K562 (cell line): ENCODE measurements at regions not wholly inside any gene's neighbourhood (a gene's known extent, or its start where the extent isn't known, plus 50 kb on each side); places are given as distances from the start of the nearest gene placed in this dataset.

Experiments
- ATAC-seq: fragments of 200-7000 bp; cut with Tn5 transposase; 3 replicates; pipeline ENCODE4 v1.9.1; 2020; ENCODE audit warnings: moderate library complexity
- BruUV-seq: library from RNA; stranded (reverse); fragments of 400-500 nt; replicated peaks from 2 replicates; lab custom pipeline; 2021; lab: Mats Ljungman, UMichigan
- CTCF ChIA-PET: fragments of 300-600 bp; formaldehyde crosslinking; extraction: SDS; loops from one replicate; lab custom pipeline; 2021; ENCODE audit warnings: low intra/inter-chr PET ratio; lab: Yijun Ruan, JAX
- POLR2A ChIA-PET: fragments of 300-600, 350-650 bp; sonication (Branson Sonifier 250); formaldehyde crosslinking; extraction: SDS; loops from one replicate; lab custom pipeline; 2021; ENCODE audit warnings: antibody characterized with exemption, inconsistent platforms; lab: Yijun Ruan, JAX
- DNase-seq, 4 experiments: peaks; one replicate each; pipeline versions ENCODE4 v3.0.0 to v3.0.0-alpha.2; 2011 to 2018; ENCODE audit warnings: low spot score in 3 of 4, mixed read lengths in 3 of 4; ENCODE audit errors: extremely low read depth in 1 of 4
- FAIRE-seq: peaks from 2 replicates; lab custom pipeline; 2011; peaks lifted over from hg19 to GRCh38; lab: Jason Lieb, UNC
- H2AFZ ChIP-seq: 2 replicates; pipeline ENCODE4 v1.6.0; 2011; ENCODE audit warnings: low read depth, low read length, control low read depth, inconsistent platforms
- H3K27ac ChIP-seq: fragments of 200-600 bp; 3 replicates; pipeline ENCODE4 v1.8.0; 2011; ENCODE audit warnings: low read depth, mild to moderate bottlenecking, control low read depth, inconsistent platforms, low read length, moderate library complexity, mixed read lengths; ENCODE audit errors: extremely low read depth
- H3K27me3 ChIP-seq, 2 experiments: fragments of 300-600 bp in 1 of 2; 2 replicates in 1 of 2; 3 replicates in 1 of 2; pipeline versions ENCODE4 v1.6.0 to v1.8.0; 2011; ENCODE audit warnings: inconsistent platforms in 2 of 2, low read length in 2 of 2, mild to moderate bottlenecking in 1 of 2, mixed read lengths in 1 of 2, moderate library complexity in 1 of 2; ENCODE audit not compliant: control insufficient read depth in 2 of 2, insufficient read depth in 2 of 2
- H3K36me3 ChIP-seq: fragments of 300-600 bp; 3 replicates; pipeline ENCODE4 v1.8.0; 2011; ENCODE audit warnings: mild to moderate bottlenecking, low read length, inconsistent platforms; ENCODE audit not compliant: control insufficient read depth, insufficient read depth
- H3K4me1 ChIP-seq, 2 experiments: fragments of 200-600 bp in 1 of 2; replicated peaks in 1 of 2; 2 replicates in 1 of 2; 3 replicates in 1 of 2; pipeline versions ENCODE4 v1.5.1 to v1.8.0; 2011; ENCODE audit warnings: inconsistent platforms in 2 of 2, low read length in 2 of 2, mild to moderate bottlenecking in 1 of 2, mixed read lengths in 1 of 2, moderate library complexity in 1 of 2; ENCODE audit not compliant: control insufficient read depth in 2 of 2, insufficient read depth in 2 of 2
- H3K4me2 ChIP-seq: 2 replicates; pipeline ENCODE4 v1.6.1; 2011; ENCODE audit warnings: low read length, control low read depth, inconsistent platforms, mixed read lengths; ENCODE audit not compliant: insufficient read depth
- H3K4me3 ChIP-seq: fragments of 200-600 bp; sonication (generic), shearing (Covaris generic); 2 replicates; pipeline ENCODE4 v1.5.1; 2016; ENCODE audit warnings: control low read depth, inconsistent platforms
- H3K79me2 ChIP-seq: fragments of 200-600 bp; 3 replicates; pipeline ENCODE4 v1.8.0; 2011; ENCODE audit warnings: low read length, inconsistent platforms; ENCODE audit not compliant: control insufficient read depth, insufficient read depth
- H3K9ac ChIP-seq, 2 experiments: 2 replicates each; pipeline versions ENCODE4 v1.6.0 to v1.6.1; 2011; ENCODE audit warnings: low read depth in 2 of 2, low read length in 2 of 2, control low read depth in 1 of 2, inconsistent platforms in 1 of 2, mild to moderate bottlenecking in 1 of 2, mixed read lengths in 1 of 2; ENCODE audit not compliant: insufficient read depth in 1 of 2
- H3K9me1 ChIP-seq: one replicate; pipeline ENCODE4 v1.6.0; 2011; ENCODE audit warnings: inconsistent platforms, mild to moderate bottlenecking, low read length, moderate library complexity; ENCODE audit not compliant: control insufficient read depth, insufficient read depth
- H3K9me3 ChIP-seq: replicated peaks from 2 replicates; pipeline ENCODE4 v1.5.1; 2011; ENCODE audit warnings: low read depth, low read length, inconsistent platforms; ENCODE audit not compliant: control insufficient read depth, insufficient read depth
- H4K20me1 ChIP-seq: replicated peaks from 2 replicates; pipeline ENCODE4 v1.6.1; 2011; ENCODE audit warnings: low read length, inconsistent platforms, mixed read lengths; ENCODE audit not compliant: control insufficient read depth, insufficient read depth
- CREB3 ChIP-seq: fragments of 450-650 bp; conservative IDR thresholded peaks from 2 replicates; pipeline ENCODE4 v1.6.1; 2016; ENCODE audit warnings: missing genetic modification characterization, low read depth, mild to moderate bottlenecking, missing compliant biosample characterization, moderate library complexity
- ESRRA ChIP-seq: fragments of 450-650 bp; IDR thresholded peaks from 2 replicates; pipeline ENCODE4 v1.6.1; 2014; ENCODE audit warnings: low read depth, mild to moderate bottlenecking, moderate library complexity, borderline replicate concordance
- ETV5 ChIP-seq: sonication (generic); formaldehyde crosslinking; IDR thresholded peaks from 2 replicates; pipeline ENCODE4 v1.4.0; 2020; ENCODE audit warnings: low read depth, mild to moderate bottlenecking, missing genetic modification reagents
- HDAC3 ChIP-seq: fragments of 450-650 bp; IDR thresholded peaks from 2 replicates; pipeline ENCODE4 v1.6.1; 2018; ENCODE audit warnings: borderline replicate concordance, mild to moderate bottlenecking, moderate library complexity; ENCODE audit not compliant: partially characterized antibody
- HOMEZ ChIP-seq: fragments of 250-450 bp; sonication (Bioruptor Pico); IDR thresholded peaks from 2 replicates; pipeline ENCODE4 v1.4.0; 2020; ENCODE audit warnings: mild to moderate bottlenecking, moderate library complexity
- JUND ChIP-seq, 2 experiments: IDR thresholded peaks; 2 replicates in 1 of 2; 3 replicates in 1 of 2; pipeline ENCODE4 v1.6.1; 2011; ENCODE audit warnings: borderline replicate concordance in 2 of 2, low read depth in 2 of 2, low read length in 2 of 2, improper control_type of control experiment in 1 of 2, missing biosample characterization in 1 of 2, missing genetic modification characterization in 1 of 2, missing genetic modification reagents in 1 of 2
- MLLT1 ChIP-seq, 2 experiments: fragments of 450-650 bp; IDR thresholded peaks; 2 replicates each; pipeline ENCODE4 v1.6.1; 2016
- NONO ChIP-seq, 2 experiments: fragments of 200-400 bp in 1 of 2; fragments of 450-650 bp in 1 of 2; formaldehyde crosslinking in 1 of 2; IDR thresholded peaks; 2 replicates each; pipeline ENCODE4 v1.6.1; 2017; ENCODE audit warnings: low read depth in 2 of 2, mild to moderate bottlenecking in 2 of 2, moderate library complexity in 2 of 2, low read length in 1 of 2
- NR2C2 ChIP-seq, 2 experiments: fragments of 200-800 bp in 1 of 2; sonication (Bioruptor generic) in 1 of 2; sonication (generic) in 1 of 2; formaldehyde crosslinking in 1 of 2; IDR thresholded peaks; 2 replicates each; pipeline versions ENCODE4 v1.6.1 to v1.8.0; 2016 to 2022; ENCODE audit warnings: mild to moderate bottlenecking in 1 of 2, missing compliant biosample characterization in 1 of 2, missing genetic modification characterization in 1 of 2, missing genetic modification reagents in 1 of 2
- RBM22 ChIP-seq: fragments of 200-400 bp; formaldehyde crosslinking; IDR thresholded peaks from 2 replicates; pipeline ENCODE4 v1.6.1; 2018; ENCODE audit warnings: low read length, low read depth; ENCODE audit not compliant: poor library complexity, severe bottlenecking
- SMAD2 ChIP-seq: fragments of 150-350 bp; IDR thresholded peaks from 2 replicates; pipeline ENCODE4 v1.6.1; 2014; ENCODE audit warnings: low read depth, mild to moderate bottlenecking, low read length
- ZNF239 ChIP-seq: fragments of 250-450 bp; sonication (Bioruptor Pico); IDR thresholded peaks from 2 replicates; pipeline ENCODE4 v1.4.0; 2020; ENCODE audit warnings: mild to moderate bottlenecking
- ZNF445 ChIP-seq: fragments of 250-450 bp; sonication (Bioruptor Pico); IDR thresholded peaks from 2 replicates; pipeline ENCODE4 v1.4.0; 2020; ENCODE audit warnings: low read depth, mild to moderate bottlenecking, moderate library complexity
- ZNF76 ChIP-seq: fragments of 250-450 bp; sonication (Bioruptor Pico); IDR thresholded peaks from 2 replicates; pipeline ENCODE4 v1.4.0; 2020; ENCODE audit warnings: mild to moderate bottlenecking, moderate library complexity, borderline replicate concordance
- ZNF766 ChIP-seq: fragments of 200-800 bp; sonication (Bioruptor generic); conservative IDR thresholded peaks from 2 replicates; pipeline ENCODE4 v1.6.1; 2016; ENCODE audit warnings: missing genetic modification characterization, missing compliant biosample characterization
- WGBS: fragments of 100-300 bp; shearing (Covaris generic); methylation state at CpG from one replicate; pipeline ENCODE4 v1.1.6; 2016; ENCODE audit warnings: low coverage, mixed read lengths; ENCODE audit not compliant: insufficient coverage; ENCODE audit errors: missing lambda C conversion rate; 5-methylcytosine and 5-hydroxymethylcytosine counted together
- in situ Hi-C: fragments of 300-500 bp; cut with MboI; formaldehyde crosslinking; loops from 4 replicates; pipeline ENCODE4 v1.15.0; 2018; ENCODE audit warnings: inconsistent platforms, mixed read lengths
- intact Hi-C: fragments of 100-400 bp; cut with micrococcal nuclease; formaldehyde crosslinking; loops from 2 replicates; pipeline ENCODE4 v1.14.2; 2022

GRCh38 chr12:102622618-102623017 lies 142.3 kb upstream of the IGF1 start:
- DNase-seq (peak in 2 of 4 experiments; percentile 26 to 32), ATAC-seq (peak; percentile 61), FAIRE-seq (no peak)
- Histone ChIP-seq H3K9me1 (no peaks in the 10 kb centered on the region), H2AFZ (peak overlapping the region; percentile 54; the same call in 1 of the 2 replicates), H3K27ac (peak overlapping the region; percentile 31; the same call in 1 of the 3 replicates), H3K36me3 (no peaks in the 10 kb centered on the region), H3K79me2 (no peaks in the 10 kb centered on the region), H4K20me1 (no peaks in the 10 kb centered on the region), H3K9ac (no peak overlapping the region), H3K4me2 (no peak overlapping the region; the same call in 1 of the 2 replicates), H3K4me1 (peaks cover 0 to 9% of the 10 kb centered on the region in 2 experiments; a peak in 2 of 5 replicates), H3K9me3 (peaks cover 5% of the 10 kb centered on the region; the same call in 1 of the 2 replicates), H3K27me3 (no peaks in the 10 kb centered on the region), H3K4me3 (no peak overlapping the region)
- CTCF ChIA-PET: interaction anchor here (0.6 kb wide), 1 partner anchor 1880 kb away, joined by 3 read pairs; no protein-coding TSS in a partner anchor
- 0% methylated on average over 2 of the region's 2 CpGs for WGBS
- POLR2A ChIA-PET: no interaction called here
- intact Hi-C loops (no loop called here), in situ Hi-C loops (no loop called here)
- BruUV-seq: no TSS peak
- TF ChIP-seq CREB3 (tag): no peak
- no peak for TF ChIP-seq NR2C2 (CRISPR knock-in tag; IDR thresholded peaks at IDR 0.05)
- 0 out of 2 replicates have a peak, but pooled peaks have one; percentile 17 for TF ChIP-seq NR2C2 (tag; IDR thresholded peaks at IDR 0.05)
- no peak for TF ChIP-seq HDAC3
- no peak for TF ChIP-seq ZNF445 (CRISPR knock-in tag)
- TF ChIP-seq SMAD2: no peak
- TF ChIP-seq RBM22: no peak
- no peak for TF ChIP-seq ETV5
- TF ChIP-seq JUND (IDR thresholded peaks at IDR 0.05; ENCODE audit: borderline replicate concordance, low read depth, low read length): no peak
- TF ChIP-seq JUND (tag; IDR thresholded peaks at IDR 0.05; ENCODE audit: borderline replicate concordance, low read depth, low read length): no peak
- no peak for TF ChIP-seq MLLT1 (IDR thresholded peaks at IDR 0.05)
- no peak for TF ChIP-seq HOMEZ (CRISPR knock-in tag)
- TF ChIP-seq ZNF76 (CRISPR knock-in tag): no peak
- TF ChIP-seq ZNF766: no peak
- TF ChIP-seq NONO (IDR thresholded peaks at IDR 0.05; ENCODE audit: low read depth in 2 of 2, low read length in 1 of 2): no peak
- TF ChIP-seq ZNF239 (CRISPR knock-in tag): no peak
- peak; percentile 90 for TF ChIP-seq ESRRA
